HuH-7.5 (cell line): ENCODE measurements at regions not wholly inside any gene's neighbourhood (a gene's known extent, or its start where the extent isn't known, plus 50 kb on each side); places are given as distances from the start of the nearest gene placed in this dataset.
"Not testable (repeated sequence)": the region's sequence is repeated elsewhere in the genome, so short reads cannot be mapped to it uniquely, and the experiment has no call there.

ENCODE experiments used
- DNase-seq: peaks from one replicate; pipeline ENCODE4 v3.0.0; 2011; ENCODE audit warnings: low spot score

DNA sequence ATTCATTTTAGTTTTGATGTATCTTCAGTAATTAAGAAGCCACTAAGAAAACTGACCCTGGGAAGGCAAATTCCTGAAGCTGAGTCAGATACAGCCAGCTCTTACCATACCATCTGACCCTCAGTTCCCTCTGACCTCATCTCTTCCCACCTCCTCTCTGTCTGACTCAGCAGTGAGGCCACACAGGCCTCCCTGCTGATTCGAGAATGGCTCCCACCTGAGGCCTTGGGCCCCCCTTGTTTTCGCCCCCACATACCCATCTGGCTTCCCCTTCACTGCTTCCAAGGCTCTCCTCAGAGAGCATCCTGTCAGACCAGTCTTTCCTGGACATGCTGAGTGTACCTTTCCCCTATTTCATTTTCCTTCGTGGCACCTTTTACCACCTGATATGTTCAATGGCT, 71.0 kb upstream of the CYP1B1 start:
- DNase-seq, result no peak

DNA sequence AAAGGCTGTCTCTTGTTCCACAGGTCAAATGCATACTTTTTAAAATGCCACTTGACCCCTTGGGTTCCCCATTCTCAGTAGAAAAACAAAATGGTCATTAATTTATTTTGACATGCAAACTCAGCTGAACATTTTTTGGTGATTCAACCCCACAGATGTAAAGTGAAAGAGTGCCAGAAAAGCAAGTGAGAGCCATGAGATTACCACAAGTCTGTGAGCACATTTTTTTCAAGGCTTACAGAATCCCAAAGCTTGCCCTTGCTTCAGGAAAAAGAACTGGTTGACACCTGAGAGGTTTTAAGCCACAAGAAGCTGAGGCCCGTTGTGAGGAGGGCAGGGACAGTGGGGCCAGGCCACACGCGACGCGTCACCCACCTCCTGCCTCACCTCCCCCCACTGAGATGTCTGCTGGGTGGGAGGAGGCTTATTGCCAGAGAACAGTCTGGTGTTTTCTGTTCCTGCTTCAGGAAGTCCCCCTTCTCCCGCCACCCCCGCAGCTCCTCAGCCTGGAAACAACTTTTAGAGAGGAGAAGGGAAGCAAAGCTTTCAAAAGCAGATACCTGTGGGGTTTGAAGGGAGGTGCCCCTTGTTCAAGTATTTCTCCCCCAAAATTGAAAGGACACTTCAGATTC, 70.4 kb upstream of the CYP1B1 start:
- DNase-seq, result no peak

DNA sequence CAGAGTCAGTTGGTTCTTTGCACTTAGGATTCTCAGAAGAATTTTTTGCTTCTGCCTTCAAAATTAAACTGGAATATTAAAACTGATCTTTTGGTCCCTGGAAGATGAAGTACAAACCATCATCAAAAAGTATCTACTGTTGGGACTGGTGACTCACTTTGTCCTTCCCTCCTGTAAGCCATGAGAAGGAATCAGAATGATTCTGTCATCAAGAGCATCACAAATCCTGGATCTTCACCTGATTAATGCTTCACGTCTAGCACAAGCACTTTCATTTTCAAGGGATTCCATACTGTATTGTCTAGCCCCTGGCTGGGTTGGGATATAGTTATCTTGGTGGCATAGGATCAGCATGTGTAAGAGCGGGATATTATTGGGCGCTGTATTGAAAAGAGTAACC, 69.3 kb upstream of the CYP1B1 start:
- no peak for DNase-seq

DNA sequence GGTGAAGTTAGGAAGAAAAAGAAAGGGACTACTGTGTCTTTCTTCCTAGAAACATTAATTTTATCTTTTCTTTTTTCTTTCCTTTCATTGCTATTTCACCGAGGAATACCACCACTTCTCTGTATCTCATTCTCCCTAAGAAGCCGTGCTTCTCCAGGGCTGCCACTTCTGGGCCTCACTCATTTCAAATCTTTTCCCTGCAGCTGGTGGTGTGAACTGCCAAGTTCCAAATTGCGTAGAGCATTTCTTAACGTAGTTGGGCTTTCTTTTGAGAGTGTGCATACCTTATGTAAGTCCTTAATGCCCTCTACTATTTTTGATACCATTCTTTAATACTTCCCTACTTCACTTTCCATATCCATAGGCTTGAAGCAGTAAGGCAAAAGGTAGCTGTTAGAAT, 66.7 kb upstream of the CYP1B1 start:
- DNase-seq, result no peak

DNA sequence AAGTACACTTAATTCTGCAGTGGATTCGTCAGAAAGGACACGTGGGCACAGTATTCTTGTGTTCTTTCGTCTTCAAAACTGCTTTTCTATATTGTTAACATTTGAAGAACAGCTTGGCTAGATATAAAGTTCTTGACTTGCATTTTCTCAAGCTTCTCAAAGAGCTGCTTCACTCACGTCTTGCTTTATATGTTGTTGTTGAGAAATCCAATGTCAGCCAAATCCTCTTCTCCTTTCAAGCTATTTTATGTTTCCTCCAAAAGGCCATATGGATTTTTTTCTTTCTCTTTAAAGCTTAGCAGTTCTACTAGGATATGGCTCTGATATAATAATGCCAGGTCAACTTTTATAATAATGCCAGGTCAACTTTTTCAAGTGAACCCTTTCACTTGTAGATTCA, 65.5 kb upstream of the CYP1B1 start:
- no peak for DNase-seq

DNA sequence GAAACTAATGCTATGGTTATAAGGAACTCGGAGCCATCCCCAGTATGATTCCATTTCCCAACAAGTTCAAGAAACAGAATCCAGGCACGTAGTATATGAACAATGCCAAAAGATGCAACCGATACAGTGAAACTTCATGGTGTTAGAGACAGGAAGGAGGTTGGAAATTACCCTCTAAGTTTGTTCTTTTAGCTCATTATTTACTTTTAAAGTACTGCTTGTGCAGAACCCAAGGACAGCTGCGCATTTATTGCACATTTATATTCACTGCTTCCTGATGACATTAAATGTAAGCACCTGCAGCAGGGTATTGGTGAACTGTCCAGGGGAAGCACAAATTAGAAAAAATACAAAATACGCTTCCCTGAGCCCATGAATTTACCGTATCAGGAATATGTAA, 63.0 kb upstream of the CYP1B1 start:
- DNase-seq, result no peak

DNA sequence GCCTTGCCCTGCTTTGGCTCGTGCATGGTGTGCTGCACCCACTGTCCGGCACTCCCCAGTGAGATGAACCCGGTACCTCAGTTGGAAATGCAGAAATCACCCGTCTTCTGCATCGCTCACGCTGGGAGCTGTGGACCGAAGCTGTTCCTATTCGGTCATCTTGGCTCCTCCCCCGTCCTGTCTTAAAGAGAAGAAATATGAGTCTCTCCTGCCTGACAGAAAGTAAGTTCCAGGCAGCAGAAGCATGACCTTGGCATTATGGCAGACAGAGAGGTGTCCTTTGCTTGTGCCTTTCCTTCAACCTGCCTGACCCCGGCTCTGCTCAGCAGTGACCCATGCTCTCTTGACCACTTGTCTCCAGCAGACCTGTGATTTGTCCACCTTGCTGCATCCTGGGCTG, 62.5 kb upstream of the CYP1B1 start:
- no peak for DNase-seq

DNA sequence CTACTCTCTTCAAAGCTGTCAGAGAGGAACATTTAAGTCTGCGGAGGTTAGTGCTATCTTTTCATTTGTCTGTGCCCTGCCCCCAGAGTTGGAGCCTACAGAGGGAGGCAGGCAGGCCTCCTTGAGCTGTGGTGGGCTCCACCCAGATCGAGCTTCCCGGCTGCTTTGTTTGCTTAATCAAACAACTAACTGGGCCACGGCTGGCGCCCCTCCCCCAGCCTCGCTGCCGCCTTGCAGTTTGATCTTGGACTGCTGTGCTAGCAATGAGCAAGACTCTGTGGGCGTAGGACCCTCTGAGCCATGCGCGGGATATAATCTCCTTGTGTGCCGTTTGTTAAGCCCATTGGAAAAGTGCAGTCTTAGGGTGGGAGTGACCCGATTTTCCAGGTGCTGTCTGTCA, 62.0 kb upstream of the CYP1B1 start:
- DNase-seq, result not testable (repeated sequence)

DNA sequence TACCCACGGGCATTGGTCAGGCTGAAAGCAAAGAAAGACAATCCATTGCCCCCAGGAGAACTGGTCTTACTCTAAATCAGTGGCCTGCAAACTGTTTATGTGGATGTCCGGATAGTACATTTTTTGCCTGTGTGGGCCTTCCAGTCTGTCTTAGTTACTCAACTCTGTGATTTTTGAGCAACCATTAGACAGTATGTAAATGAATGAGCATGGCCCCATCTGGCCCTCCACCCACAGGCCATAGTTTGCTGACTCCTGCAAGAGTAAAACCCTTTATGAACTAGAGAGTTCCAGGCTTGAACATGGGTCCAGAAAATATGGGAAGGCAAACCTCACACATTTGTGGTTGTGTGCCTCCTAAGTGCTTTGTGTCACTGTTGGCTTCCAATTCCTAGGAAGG, 55.7 kb upstream of the CYP1B1 start:
- DNase-seq, result no peak

DNA sequence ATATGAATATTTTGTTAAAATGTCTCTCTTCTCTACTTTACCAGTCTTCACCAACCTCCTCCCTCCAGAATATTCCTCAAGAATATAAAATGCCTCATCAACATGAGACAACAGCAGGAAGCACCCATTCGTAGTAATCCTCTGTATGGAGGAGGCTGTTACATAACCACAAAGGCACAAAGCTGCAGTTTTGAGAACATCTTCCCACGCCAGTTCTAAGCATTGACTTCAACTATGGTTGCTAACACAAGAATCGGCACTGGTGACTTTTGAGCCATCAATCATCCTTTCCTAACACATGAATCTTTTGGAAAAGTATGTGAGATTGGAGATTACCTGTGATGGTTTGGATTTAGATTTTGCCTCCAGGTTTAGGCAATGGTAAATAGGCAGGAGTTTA, 54.9 kb upstream of the CYP1B1 start:
- no peak for DNase-seq

DNA sequence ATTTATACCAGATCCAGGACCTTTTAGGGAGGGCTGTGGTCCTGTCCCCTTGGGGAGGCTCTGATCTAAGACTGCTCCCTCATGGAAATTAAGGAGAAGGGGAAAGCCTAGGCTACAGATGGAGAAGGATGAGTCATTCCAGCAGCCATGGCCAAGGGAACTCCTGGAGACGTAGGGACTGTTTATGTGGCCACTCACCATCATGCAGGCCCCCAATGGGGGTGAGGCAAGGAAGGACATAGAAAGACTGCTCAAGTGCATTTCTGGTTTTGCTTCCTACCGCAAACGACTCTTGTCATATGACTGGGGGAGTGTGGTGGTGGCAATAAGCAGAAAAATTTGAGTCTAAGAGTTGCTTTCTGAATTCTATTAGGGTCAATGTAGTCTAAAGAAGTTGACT, 54.0 kb upstream of the CYP1B1 start:
- no peak for DNase-seq

DNA sequence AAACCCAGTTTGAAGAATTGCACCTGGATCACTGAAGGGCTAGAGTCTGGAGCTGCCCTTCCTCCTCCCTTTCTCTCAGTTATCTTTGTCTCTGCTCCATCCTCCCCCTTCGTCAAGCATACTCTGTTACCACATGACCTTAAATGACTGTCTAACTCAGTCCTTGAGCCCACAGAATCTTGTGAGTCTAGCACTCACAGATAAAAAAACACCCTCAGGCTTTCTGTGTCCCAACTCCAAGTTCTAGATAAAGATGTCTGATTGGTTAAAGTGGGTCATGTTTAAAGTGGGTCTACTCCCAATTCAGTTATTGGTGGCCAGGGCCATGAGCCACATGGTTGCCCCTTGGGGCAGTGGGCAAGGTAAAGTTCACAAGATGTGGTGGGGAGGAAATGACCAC, 53.5 kb upstream of the CYP1B1 start:
- no peak for DNase-seq

DNA sequence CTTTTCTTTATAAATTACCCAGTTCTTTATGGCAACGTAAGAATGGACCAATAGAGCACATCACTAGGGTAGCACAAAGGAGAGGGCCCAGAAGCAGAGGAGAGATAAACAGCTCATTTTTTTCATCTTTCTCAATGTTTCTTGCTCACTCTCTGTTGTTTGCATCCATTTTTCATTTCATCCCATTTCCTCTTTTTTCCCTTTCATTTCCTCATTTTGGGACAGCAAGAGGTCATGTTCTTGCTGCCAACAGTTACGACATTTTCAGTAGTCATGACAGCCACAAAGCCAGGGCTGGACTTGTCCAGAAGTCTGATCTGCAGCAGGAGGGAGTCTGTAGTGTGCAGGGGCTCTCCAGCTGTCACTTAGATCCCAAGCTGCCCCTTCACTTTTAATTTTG, 52.7 kb upstream of the CYP1B1 start:
- no peak for DNase-seq

DNA sequence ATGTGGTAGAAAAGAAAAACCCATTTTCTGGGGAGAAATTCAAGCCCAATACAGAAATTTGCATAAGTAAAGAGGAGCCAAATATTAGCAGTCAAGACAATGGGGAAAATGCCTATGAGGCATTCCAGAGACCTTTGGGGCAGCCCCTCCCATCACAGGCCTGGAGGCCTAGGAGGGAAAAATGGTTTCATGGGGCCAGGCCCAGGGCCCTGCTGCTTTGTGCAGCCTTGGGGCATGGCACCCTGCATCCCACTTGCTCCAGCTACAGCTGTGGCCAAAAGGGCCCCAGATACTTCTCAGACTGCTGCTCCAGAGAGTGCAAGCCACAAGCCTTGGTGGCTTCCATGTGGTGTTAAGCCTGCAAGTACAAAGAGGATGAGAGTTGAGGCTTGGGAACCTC, 51.3 kb upstream of the CYP1B1 start:
- DNase-seq, result no peak

DNA sequence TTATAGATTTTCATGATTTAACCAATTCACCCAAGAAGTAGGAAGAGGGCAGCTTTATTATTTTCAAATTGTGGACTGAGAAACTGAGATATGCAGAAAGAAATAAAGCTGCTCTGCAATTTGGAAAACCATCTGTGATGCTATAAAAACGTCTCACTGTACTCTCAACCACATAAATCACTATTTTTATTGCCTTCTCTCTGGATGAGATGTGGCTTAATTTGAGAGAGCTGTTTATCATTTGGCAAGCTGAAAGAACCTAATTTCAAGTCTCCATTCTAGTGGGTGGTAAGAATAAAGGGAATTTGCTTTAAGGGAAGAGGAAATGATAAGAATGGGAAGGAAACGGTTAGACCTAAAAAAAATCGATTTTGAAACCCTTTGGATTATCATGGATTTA, 49.9 kb upstream of the CYP1B1 start:
- no peak for DNase-seq
